WERI-Rb-1 (cell line): ENCODE measurements at regions not wholly inside any gene's neighbourhood (a gene's known extent, or its start where the extent isn't known, plus 50 kb on each side); places are given as distances from the start of the nearest gene placed in this dataset.

Source experiments
- DNase-seq: peaks from one replicate; pipeline ENCODE4 v3.0.0-alpha.2; 2020
- H3K27ac ChIP-seq: fragments of 250-450 bp; sonication (Bioruptor Pico); 2 replicates; pipeline ENCODE4 v1.5.1; 2020; ENCODE audit warnings: mild to moderate bottlenecking, moderate library complexity
- H3K27me3 ChIP-seq: fragments of 250-450 bp; sonication (Bioruptor Pico); 2 replicates; pipeline ENCODE4 v1.5.1; 2021; ENCODE audit warnings: mild to moderate bottlenecking, low read depth, moderate library complexity; ENCODE audit not compliant: insufficient read depth, severe bottlenecking
- H3K36me3 ChIP-seq: fragments of 250-450 bp; sonication (Bioruptor Pico); 2 replicates; pipeline ENCODE4 v1.5.1; 2020; ENCODE audit warnings: mild to moderate bottlenecking, moderate library complexity
- H3K4me3 ChIP-seq: 2 replicates; pipeline ENCODE4 v1.5.1; 2011; ENCODE audit warnings: low read depth, mild to moderate bottlenecking, control low read depth, low read length
- H3K9me3 ChIP-seq: fragments of 250-450 bp; sonication (Bioruptor Pico); 2 replicates; pipeline ENCODE4 v1.5.1; 2021; ENCODE audit warnings: mild to moderate bottlenecking, moderate library complexity; ENCODE audit not compliant: severe bottlenecking
- TF ChIP-seq, protein P1 (sequence below): IDR thresholded peaks from 2 replicates; pipeline ENCODE4 v1.5.1; 2011; ENCODE audit warnings: low read depth, mild to moderate bottlenecking, control low read depth, inconsistent platforms, low read length

DNA sequence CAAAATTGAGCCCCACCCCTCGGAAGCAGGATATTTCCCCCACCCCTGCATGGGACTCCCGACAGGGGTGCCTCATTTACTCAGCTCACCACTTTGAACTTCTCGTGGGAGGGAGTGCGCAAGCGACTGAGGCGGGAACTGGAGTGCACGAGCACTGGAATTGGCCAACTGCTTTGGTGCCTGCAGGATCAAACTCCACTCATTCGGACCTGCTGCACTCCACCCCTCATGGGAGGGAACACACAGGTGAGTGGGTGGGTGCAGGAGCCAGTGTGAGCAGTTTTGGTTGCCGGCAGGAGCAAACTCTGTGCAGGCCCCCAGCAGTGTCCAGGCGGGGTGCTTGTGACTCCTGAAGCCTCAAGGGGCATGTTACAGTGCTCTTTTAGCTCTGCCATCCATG, 301.2 kb downstream of the TUSC1 start:
- peaks cover 50% of the 10 kb centered on the region for H3K27me3 ChIP-seq
- H3K4me3 ChIP-seq: no peak overlapping the region
- no peak overlapping the region for H3K27ac ChIP-seq
- DNase-seq: no peak
- TF ChIP-seq, protein P1, sequence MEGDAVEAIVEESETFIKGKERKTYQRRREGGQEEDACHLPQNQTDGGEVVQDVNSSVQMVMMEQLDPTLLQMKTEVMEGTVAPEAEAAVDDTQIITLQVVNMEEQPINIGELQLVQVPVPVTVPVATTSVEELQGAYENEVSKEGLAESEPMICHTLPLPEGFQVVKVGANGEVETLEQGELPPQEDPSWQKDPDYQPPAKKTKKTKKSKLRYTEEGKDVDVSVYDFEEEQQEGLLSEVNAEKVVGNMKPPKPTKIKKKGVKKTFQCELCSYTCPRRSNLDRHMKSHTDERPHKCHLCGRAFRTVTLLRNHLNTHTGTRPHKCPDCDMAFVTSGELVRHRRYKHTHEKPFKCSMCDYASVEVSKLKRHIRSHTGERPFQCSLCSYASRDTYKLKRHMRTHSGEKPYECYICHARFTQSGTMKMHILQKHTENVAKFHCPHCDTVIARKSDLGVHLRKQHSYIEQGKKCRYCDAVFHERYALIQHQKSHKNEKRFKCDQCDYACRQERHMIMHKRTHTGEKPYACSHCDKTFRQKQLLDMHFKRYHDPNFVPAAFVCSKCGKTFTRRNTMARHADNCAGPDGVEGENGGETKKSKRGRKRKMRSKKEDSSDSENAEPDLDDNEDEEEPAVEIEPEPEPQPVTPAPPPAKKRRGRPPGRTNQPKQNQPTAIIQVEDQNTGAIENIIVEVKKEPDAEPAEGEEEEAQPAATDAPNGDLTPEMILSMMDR: no peak
- no peaks in the 10 kb centered on the region for H3K9me3 ChIP-seq
- no peaks in the 10 kb centered on the region for H3K36me3 ChIP-seq

DNA sequence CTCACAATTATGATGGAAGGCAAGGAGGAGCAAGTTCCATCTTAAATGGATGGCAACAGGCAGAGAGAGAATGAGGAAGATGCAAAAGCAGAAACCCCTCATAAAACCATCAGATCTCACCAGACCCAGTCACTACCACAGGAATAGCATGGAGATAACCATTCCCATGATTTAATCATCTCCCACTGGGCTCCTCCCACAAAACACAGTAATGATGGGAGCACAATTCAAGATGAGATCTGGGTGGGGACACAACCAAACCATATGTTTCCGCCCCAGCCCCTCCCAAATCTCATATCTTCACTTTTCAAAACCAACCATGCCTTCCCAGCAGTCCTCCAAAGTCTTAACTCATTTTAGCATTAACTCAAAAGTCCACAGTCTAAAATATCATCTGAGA, 304.0 kb downstream of the TUSC1 start:
- Histone ChIP-seq H3K9me3 (no peaks in the 10 kb centered on the region), H3K27me3 (peaks cover 40% of the 10 kb centered on the region), H3K36me3 (no peaks in the 10 kb centered on the region), H3K27ac (no peak overlapping the region), H3K4me3 (no peak overlapping the region)
- DNase-seq: no peak
- TF ChIP-seq, protein P1: no peak

DNA sequence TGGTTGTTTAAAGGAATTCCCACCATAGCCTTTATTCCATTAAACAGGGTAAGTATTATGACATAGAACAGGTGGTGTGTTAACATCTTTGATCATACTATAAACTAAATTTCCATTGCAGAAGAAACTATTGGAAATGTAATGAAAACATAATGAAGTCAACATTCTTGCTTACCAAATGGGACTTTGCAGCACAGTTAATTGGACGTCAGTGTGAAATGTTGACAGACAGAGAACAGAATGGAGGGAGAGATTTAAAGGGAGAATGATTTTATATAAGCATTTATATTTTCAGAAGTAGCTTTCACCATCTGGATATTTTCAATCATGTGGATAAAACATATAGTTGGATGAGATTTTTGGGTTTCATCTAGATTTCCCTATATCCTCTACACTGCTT, 311.3 kb downstream of the TUSC1 start:
- H3K27me3 ChIP-seq: peaks cover 20% of the 10 kb centered on the region
- H3K9me3 ChIP-seq: no peaks in the 10 kb centered on the region
- H3K4me3 ChIP-seq: no peak overlapping the region
- no peak for DNase-seq
- H3K27ac ChIP-seq: no peak overlapping the region
- H3K36me3 ChIP-seq: no peaks in the 10 kb centered on the region
- TF ChIP-seq, protein P1: no peak

DNA sequence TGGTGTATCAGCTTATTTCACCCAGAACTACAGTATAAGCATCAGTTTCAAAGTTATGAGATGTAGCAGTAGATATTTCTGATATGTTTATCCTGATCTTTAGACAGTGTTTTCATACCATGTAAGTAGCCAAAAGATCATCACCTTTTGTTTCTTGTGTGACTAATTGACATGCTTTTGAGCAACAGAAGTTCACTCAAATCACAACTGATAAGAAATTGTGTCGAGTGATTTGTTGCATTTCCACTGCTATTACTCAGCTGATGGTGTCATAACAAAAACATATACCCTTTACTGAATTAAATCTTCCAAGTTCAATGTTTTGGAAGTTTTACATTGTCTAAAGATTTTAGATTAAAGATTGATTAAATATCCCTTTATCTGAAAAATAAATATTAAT, 324.5 kb downstream of the TUSC1 start:
- no peak for DNase-seq
- no peaks in the 10 kb centered on the region for H3K9me3 ChIP-seq
- no peak overlapping the region for H3K27ac ChIP-seq
- H3K4me3 ChIP-seq: no peak overlapping the region
- TF ChIP-seq, protein P1: no peak
- peaks cover 28% of the 10 kb centered on the region for H3K27me3 ChIP-seq
- no peaks in the 10 kb centered on the region for H3K36me3 ChIP-seq

DNA sequence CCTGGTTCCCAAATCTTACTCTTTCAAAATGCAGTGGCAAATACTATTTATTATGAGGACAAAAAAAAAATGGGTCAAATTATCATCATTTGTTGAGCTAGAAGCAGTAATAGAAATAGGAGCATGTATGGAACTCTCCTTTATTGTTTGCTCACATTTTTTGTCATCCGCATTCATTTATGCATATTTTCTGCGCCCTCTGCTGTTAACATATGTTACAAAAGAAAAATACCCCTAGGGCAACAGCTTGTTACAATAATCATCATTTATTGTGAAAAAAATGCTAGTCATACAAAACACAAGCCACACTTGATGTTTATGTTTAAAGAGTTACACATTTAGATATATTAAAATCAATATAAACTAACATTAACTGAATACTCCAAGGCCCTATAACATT, 328.2 kb downstream of the TUSC1 start:
- Histone ChIP-seq H3K27ac (no peak overlapping the region), H3K9me3 (no peaks in the 10 kb centered on the region), H3K36me3 (no peaks in the 10 kb centered on the region), H3K4me3 (no peak overlapping the region), H3K27me3 (peaks cover 44% of the 10 kb centered on the region)
- TF ChIP-seq, protein P1: no peak
- DNase-seq: no peak

DNA sequence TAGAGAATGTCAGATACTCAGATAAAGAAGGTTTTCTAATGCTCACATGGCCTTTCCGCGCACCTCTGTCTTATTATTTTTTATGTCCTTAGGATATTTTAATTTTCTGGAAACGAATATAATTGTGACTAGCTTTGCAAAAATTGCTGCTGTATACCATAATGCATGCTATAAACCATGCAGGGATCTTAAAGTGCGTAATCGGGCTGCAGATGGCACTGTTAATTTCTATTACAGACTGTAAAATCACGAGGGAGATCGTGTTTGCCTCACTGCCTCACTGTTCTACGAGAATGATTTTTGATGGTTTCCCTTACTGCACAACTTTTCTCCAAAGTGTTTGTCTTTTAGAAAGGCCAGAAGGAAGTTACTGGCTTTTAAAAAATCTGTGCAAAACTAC, 356.1 kb downstream of the TUSC1 start:
- Histone ChIP-seq H3K4me3 (no peak overlapping the region), H3K27ac (no peak overlapping the region), H3K9me3 (no peaks in the 10 kb centered on the region), H3K36me3 (no peaks in the 10 kb centered on the region), H3K27me3 (peaks cover 24% of the 10 kb centered on the region)
- DNase-seq: no peak
- TF ChIP-seq, protein P1: no peak
